ENCODE measurements at regions not wholly inside any gene's neighbourhood (a gene's known extent, or its start where the extent isn't known, plus 50 kb on each side); places are given as distances from the start of the nearest gene placed in this dataset.

- Histone ChIP-seq H3K79me2 (ENCODE audit: control insufficient read depth, low read length) (no peaks in the 10 kb centered on the region), H4K20me1 (ENCODE audit: control insufficient read depth, insufficient read depth, low read depth, low read length) (no peaks in the 10 kb centered on the region), H3K9me2 (replicated peaks; ENCODE audit: control insufficient read depth, low read length) (no peaks in the 10 kb centered on the region), H3K27ac (ENCODE audit: low read depth, low read length) (no peak overlapping the region), H3K4me1 (ENCODE audit: control insufficient read depth, low read length) (no peaks in the 10 kb centered on the region), H3K36me3 (ENCODE audit: control insufficient read depth, low read length) (no peaks in the 10 kb centered on the region), H3K9me3 (ENCODE audit: control insufficient read depth, insufficient read depth, low read length) (no peaks in the 10 kb centered on the region), H3K4me3 (ENCODE audit: low read length) (no peak overlapping the region), H3F3A (ENCODE audit: control insufficient read depth, insufficient read depth) (no peaks in the 10 kb centered on the region), H3K27me3 (ENCODE audit: control insufficient read depth, low read length) (no peaks in the 10 kb centered on the region), H3K4me2 (ENCODE audit: low read length) (no peak overlapping the region)
- no peak for TF ChIP-seq EZH2phosphoT487 (IDR thresholded peaks at IDR 0.05; ENCODE audit: borderline replicate concordance, low read length)
- TF ChIP-seq CTCF (IDR thresholded peaks at IDR 0.05; ENCODE audit: low read depth, low read length, poor library complexity, severe bottlenecking), result no peak
Measured at GRCh38 chr3:30488070-30488756, 118.2 kb upstream of the TGFBR2 start.

GRCh38 chr3:30492322-30493192, 113.8 kb upstream of the TGFBR2 start:
- Histone ChIP-seq H3K27ac (ENCODE audit: low read depth, low read length) (no peak overlapping the region), H3K4me3 (ENCODE audit: low read length) (no peak overlapping the region), H3K4me2 (ENCODE audit: low read length) (no peak overlapping the region), H3K9me3 (ENCODE audit: control insufficient read depth, insufficient read depth, low read length) (no peaks in the 10 kb centered on the region), H3K27me3 (ENCODE audit: control insufficient read depth, low read length) (no peaks in the 10 kb centered on the region), H3K9me2 (replicated peaks; ENCODE audit: control insufficient read depth, low read length) (no peaks in the 10 kb centered on the region), H3K4me1 (ENCODE audit: control insufficient read depth, low read length) (no peaks in the 10 kb centered on the region), H3K79me2 (ENCODE audit: control insufficient read depth, low read length) (no peaks in the 10 kb centered on the region), H4K20me1 (ENCODE audit: control insufficient read depth, insufficient read depth, low read depth, low read length) (no peaks in the 10 kb centered on the region), H3F3A (ENCODE audit: control insufficient read depth, insufficient read depth) (no peaks in the 10 kb centered on the region), H3K36me3 (ENCODE audit: control insufficient read depth, low read length) (no peaks in the 10 kb centered on the region)
- no peak for TF ChIP-seq CTCF (IDR thresholded peaks at IDR 0.05; ENCODE audit: low read depth, low read length, poor library complexity, severe bottlenecking)
- TF ChIP-seq EZH2phosphoT487 (IDR thresholded peaks at IDR 0.05; ENCODE audit: borderline replicate concordance, low read length), result no peak

GRCh38 chr3:30493911-30494311, 112.5 kb upstream of the TGFBR2 start:
- Histone ChIP-seq H4K20me1 (ENCODE audit: control insufficient read depth, insufficient read depth, low read depth, low read length) (no peaks in the 10 kb centered on the region), H3K27me3 (ENCODE audit: control insufficient read depth, low read length) (no peaks in the 10 kb centered on the region), H3K79me2 (ENCODE audit: control insufficient read depth, low read length) (no peaks in the 10 kb centered on the region), H3K4me2 (ENCODE audit: low read length) (no peak overlapping the region), H3K4me1 (ENCODE audit: control insufficient read depth, low read length) (no peaks in the 10 kb centered on the region), H3K27ac (ENCODE audit: low read depth, low read length) (no peak overlapping the region), H3K9me2 (replicated peaks; ENCODE audit: control insufficient read depth, low read length) (no peaks in the 10 kb centered on the region), H3K36me3 (ENCODE audit: control insufficient read depth, low read length) (no peaks in the 10 kb centered on the region), H3F3A (ENCODE audit: control insufficient read depth, insufficient read depth) (no peaks in the 10 kb centered on the region), H3K4me3 (ENCODE audit: low read length) (no peak overlapping the region), H3K9me3 (ENCODE audit: control insufficient read depth, insufficient read depth, low read length) (no peaks in the 10 kb centered on the region)
- no peak for TF ChIP-seq EZH2phosphoT487 (IDR thresholded peaks at IDR 0.05; ENCODE audit: borderline replicate concordance, low read length)
- no peak for TF ChIP-seq CTCF (IDR thresholded peaks at IDR 0.05; ENCODE audit: low read depth, low read length, poor library complexity, severe bottlenecking)

Data from DOHH2 (cell line).